HG03159 (cell line): ENCODE measurements at regions not wholly inside any gene's neighbourhood (a gene's known extent, or its start where the extent isn't known, plus 50 kb on each side); places are given as distances from the start of the nearest gene placed in this dataset.

Source experiments
- ATAC-seq: cut with Tn5 transposase; IDR thresholded peaks from one replicate; pipeline ENCODE4 v1.9.1; 2021; ENCODE audit warnings: mild to moderate bottlenecking, moderate library complexity; ENCODE audit not compliant: unreplicated experiment

DNA sequence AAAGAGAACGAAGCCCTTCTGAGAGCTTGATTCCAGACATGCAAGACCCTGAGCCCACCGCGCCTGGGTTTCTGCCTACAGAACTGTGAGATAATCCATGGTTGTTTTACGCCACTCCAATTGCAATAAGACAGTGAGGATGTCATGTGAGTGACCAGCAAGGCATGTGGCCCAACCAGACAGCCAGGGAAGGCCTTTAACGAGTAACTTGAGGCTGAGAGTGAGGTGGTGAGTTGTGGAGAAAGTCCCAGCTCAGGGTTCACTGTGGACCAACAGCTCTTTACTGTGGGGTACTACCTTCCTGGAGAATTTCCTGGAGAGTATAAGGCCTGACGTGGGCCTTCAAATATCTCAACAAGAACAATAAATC lies 153.9 kb downstream of the ETS2 start:
- no peak for ATAC-seq

DNA sequence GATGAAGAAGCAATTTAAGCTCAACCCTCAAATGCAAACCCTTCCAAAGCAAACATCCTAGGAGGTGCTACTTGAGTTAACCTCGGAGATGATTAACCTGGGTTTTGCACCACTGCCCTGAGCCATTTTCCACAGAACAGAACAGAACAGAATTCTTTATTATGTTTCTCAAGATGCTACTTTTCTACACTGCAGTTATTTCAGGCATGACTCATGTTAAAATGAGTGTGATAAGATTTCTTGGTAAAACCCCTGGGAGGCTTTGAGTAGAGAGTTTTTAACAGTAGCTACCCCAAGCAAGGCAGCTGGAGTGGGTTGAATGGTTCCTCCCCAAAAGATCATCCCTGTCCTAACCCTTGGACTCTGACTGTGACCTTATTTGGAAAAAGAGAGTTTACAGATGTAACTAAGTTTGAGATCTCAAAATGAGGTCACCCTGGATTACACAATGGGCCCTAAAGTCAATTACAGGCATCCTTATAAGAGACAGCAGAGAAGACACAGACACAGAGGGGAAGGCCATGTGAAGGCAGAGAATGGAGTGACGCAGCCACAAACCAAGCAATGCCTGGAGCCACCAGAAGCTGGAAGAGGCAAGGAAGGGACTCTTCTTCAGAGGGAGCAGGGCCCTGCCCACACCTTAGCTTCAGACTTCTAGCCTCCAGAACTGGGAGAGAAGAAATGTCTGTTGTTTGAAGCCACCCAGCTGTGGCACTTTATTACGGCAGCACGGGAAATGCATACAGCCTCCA lies 153.4 kb downstream of the ETS2 start:
- no peak for ATAC-seq

DNA sequence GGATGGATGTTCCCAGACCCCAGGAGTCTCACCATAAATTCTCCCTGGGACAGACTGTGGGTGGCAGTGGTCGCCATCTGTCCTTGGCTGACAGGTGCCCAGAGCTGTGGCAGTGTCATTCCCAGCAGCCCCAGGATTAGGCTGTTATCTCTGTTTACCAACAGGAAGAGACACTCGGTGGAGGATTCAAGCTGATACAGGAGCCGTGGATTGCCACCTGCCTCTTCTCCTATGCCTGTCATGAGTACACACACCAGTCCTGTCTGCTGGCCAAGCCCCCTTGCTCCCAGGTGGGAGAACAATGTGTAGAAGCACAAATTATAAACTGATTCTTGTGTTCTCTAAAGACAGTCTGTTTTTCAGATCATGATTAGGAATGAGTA lies 152.6 kb downstream of the ETS2 start:
- ATAC-seq = no peak

DNA sequence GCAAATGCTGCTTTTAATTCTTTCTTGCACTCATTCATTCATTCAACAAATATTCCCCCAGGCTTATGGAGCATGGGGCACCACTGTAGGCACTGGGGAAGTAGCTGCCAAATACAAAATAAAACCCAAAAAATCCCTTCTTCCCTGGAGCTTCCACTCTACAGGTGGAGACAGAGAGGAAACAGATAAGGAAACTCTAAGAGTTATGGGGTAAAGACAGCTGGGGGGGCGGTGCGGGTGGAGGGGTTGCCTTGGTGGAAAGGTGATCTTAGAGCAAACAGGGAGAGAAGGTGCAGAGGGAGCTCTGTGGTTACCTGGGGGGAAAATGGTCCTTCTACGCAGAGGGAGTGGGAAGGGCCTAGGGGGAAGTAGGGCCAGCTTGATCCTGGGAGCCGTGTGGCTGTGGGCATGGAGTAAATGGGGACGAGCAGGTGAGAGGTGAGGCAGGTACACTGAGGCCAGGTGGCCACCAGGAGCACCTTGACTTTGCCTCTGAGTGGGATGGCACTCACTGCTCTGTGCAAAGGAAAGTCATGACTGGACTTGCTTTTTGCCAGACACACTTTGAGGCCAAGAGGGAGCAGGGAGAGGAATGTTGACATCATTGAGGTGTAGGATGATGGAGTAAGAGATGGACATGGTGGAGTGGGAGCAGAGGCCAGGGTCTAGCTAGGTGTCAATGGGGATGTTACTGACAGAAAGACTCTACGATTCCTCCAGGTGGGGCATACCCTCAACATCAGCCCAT lies 152.0 kb downstream of the ETS2 start:
- ATAC-seq = no peak

DNA sequence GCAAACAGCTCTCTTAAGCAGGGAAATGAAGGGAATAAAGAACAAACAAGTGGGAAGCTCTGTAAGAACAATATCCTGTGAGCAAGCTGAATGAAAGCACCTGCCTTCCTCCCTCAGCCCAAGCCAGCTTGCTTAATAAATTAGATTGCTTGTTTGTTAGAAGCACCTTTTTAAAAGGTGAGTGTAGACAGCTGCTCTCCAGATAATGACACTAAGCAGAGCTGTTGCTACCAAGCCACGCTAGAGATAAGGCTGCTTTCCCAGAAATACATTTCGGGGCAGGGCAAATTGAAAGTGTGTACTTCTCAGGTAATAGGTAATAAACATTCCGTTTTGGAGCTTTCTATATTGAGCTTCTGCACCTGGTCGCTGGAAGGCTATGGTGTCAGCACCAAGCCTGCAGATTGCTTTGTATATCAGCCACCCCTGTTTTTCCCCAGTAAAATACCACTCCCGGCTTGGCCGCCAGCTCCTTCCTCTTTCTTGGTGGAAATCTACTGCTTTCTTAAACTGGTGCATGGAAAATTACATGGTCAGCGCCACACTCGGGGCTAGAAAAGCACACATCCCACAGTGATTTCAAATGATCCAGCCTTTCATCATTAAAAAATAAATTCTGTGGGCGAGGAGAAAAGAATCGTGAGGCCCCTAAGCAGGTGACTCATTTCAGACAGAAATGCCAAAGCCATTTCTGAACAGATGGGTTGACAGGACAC lies 151.3 kb downstream of the ETS2 start:
- no peak for ATAC-seq

DNA sequence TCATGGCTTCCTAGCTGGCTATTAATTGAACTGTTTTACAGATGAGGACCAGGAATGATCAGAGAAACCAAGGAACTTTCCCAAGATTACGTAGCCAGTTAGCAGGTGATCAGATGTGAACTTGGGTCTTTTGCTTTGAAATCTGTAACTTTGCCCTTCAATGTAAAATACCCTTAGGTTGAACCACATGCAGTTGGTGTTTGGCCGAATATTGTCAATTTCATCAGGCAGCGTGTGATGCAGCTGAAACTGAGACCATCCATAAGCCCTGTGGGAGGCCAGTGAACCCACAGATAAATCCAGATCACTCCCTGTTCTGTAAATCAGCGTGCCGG lies 150.8 kb downstream of the ETS2 start:
- no peak for ATAC-seq

DNA sequence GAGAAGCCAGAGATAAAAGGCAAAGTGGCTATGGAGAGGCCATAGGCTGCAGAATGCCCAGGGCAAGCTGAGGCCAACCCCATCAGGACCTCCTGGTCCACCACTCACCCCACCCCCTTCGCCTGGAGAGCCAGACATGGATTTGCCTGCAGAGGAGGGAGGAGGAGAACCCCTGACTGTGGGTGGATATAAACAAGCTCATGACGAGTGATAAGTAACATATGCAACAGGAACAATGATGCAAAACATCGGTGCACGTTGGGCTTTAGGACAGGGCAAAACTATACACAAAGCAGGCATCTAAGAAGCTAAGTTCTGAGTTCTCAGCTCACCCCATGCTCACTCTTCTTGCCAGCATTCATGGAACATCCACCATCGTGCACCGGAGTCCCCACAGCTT lies 150.3 kb downstream of the ETS2 start:
- ATAC-seq = no peak

DNA sequence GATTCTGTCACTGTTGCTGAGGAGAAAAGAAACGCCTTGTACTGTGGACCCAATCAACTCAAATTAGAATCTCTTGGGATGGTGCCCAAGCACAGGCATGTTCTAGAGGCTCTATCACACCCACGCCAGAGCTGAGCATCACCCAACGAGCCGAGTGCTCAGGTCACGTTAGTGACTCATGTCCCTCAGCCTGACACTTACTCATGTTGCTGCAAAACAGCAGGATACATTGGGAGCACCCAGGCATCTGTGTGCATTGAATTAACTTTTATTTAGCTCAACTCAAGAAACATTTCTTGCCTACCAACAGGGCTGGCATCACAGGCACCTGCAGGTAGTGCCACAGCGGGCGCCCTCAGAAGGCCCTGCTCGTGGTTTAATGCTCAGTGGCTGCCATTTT lies 149.8 kb downstream of the ETS2 start:
- no peak for ATAC-seq

DNA sequence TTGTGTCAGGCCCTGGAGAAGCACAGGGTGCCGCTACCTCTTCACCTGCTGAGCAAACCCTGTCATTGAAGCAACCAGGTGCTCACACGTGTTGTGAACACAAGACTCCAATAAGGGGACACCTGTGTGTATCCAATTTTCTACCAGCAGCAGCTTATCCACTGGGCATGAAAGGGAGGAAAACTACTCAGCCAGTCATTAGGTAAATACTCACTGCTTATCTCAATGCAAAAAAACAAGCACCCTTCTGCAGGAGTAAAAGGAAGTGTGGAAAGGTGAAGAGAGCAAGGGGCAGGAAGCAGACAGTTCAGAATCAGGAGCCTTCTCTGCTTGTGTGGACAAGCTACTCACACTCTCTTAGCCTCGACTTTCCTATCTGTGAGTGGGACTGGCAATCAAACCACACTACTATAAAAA lies 148.9 kb downstream of the ETS2 start:
- ATAC-seq = no peak

DNA sequence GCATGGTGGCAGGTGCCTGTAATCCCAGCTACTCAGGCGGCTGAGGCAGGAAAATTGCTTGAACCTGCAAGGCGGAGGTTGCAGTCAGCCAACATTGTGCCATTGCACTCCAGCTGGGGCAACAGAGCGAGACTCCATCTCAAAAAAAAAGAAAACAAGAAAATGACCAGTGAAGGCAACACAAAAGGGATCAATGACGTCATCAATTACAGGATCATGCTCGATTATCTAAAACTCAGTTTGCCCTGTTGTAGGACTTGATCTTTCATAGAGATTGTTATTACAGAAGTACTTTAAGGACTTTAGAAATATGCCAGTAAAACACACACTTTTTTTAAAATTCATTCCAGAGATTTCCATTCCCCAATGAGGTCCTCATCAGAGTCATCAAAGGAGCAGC lies 147.8 kb downstream of the ETS2 start:
- no peak for ATAC-seq

DNA sequence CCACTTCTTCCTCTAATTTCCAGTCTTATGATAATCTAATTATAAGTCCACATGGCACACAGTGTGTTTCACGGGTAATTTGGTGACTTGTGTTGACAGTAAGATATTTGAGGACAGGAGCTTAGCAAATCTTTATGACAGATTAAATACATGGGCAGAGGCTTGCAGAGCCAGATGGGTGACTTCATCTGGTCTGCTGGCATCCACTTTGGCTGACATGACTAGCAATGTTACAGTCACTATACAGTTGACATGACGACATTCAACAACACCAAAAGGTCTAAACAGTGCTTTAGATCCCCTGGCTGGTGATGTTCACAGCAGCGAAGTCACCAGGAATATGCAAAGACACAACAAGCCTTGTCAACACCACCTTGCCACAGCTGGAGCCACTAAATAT lies 147.2 kb downstream of the ETS2 start:
- ATAC-seq = no peak

DNA sequence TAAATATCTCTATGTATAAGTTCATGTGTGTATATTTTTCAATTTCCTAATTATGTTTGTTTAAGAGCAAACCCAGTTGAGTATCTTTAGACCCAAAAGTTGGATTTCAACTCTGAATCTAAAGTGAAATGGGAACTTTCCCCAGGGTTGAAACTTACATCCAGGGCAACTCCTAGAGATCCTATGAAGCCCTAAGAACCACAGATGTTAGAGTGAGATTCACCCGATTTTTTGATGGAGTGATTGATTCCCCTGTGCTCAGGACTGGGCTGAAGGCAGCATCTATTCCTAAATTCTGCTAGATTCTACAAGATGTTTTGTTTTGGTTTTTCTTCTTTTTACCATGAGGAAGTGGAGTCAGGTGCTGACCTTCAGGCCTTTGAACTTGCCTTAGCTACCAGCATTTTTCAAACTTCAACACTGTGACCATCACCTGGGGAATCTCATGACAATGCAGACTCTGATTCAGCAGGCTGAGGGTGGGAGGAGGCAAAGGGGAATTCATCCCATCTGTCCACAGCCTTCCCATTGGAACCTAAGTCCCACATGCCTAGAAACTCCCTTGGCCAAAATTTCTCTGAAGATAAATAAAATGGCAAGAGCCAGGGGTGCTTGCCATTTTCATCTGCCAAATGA lies 145.5 kb downstream of the ETS2 start:
- ATAC-seq = no peak

DNA sequence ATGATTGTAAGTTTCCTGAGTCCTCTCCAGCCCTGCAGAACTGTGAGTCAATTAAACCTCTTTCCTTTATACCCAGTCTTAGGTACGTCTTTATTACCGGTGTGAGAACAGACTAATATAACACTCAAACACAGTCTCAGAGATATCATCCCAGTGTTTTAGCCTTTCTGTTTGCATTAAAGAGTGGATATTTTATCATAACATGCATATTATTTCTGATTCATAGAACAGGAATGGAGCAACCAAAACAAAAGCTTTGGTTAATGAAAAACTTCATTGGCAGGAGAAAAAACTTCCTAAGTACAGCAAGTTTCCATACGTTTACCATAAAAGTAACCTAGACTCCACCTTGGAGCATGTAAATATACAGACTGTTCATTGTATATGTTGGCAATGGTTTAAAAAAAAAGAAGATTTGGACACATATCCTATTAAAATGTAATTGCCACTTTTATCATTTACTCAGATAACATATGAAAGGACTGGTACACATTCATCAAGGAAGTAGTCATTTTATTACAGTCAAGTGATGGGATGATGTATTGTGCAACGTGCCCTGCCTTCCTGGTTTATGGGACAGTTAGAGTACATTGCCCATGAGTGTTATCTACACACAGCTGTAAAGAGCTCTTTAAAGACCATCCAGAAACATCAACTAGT lies 144.8 kb downstream of the ETS2 start:
- no peak for ATAC-seq

DNA sequence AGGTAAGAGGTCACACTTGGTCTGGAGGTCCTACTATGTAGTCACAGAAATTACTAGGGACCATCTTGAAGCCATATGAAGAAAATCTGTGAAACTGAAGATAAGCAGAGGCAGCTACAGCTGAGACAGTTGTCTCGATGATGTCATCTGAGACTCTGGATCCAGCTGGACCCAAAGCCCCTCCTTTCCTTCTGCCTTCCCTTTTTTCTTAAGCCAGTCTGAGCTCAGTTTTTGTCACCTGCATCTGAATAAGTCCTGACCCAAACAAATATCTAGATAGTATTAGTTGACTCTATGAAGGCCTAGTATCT lies 143.3 kb downstream of the ETS2 start:
- ATAC-seq = no peak

DNA sequence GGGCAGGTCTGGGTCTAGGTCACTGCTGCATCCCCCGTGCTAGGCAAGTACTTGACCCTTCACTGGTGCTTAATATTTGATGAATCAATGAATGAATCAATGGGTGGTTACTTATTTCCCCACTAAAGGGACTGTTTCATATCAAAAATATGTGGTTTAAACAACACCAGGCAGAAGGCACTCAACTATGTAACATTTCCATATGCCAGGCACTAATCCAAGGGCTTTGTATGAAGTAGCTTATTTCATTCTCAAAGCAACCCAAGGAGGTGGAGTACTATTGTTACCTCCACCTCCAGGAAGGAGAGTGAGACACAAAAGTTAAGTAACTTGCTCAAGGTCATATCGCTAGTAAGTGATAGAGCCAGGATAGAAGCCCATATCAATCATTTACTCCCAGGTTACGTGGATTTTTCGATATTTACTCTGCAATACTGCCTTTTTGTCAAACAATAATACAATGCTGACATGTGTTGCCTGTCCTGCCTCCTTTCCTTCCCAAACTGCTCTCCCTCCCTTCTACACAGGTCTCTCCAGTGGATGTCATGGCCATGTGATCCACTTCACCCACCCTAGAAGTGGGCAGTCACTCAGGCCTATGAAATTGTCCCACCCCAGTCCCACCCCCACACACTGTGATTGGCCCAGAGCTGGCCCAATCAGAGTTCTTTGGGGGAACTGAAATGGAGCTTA lies 142.8 kb downstream of the ETS2 start:
- ATAC-seq = no peak

DNA sequence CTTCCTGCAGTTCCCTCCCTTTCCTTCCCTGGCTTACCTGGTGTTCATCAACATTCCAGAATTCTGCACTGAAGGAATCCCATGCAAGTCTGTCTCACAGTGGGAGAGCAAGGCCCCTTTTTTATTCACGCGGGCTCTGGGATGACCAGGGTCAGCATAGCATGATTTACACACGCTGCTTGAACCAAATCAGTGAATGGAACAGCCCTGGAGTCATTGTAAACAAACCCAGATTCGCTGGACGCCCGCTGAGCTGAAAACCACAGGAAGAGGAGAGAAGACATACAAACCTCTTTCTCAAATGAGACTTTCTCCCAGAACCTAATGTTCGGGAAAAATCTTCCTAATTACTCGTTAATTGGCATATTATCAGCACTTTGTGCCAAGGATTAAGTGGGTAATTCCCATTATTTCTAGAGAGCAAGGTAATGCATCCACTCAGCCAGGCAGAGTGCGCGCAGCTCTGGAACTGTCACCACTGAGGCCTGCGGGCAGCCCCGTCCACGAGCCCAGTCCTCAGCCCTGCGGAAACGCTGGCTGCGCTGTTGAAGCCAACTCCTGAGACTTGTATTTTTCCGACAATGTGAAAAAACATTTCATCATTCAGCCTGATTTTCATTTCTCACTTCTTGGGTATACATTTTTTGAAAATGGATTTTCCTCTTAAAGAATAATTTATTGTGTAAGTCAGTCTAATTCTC lies 140.0 kb downstream of the ETS2 start:
- no peak for ATAC-seq

DNA sequence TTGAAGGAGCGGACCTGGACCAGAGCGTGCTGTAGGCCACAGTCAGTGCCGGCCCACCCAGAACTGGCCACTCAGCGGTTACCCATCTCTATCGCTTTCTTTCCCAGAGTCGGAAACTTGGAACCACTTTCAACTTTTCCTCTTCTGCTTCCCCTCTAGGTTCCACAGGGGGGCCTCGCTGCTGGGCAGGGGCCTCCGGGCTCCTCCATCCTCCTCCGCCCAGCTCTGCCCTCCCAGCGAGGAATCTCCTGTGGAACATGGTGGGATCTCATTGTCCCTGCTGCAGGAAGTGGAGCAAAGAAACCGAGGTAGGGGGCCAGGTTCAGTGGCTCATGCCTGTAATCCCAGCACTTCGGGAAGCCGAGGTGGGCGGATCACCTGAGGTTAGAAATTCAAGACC lies 139.2 kb downstream of the ETS2 start:
- ATAC-seq = no peak

DNA sequence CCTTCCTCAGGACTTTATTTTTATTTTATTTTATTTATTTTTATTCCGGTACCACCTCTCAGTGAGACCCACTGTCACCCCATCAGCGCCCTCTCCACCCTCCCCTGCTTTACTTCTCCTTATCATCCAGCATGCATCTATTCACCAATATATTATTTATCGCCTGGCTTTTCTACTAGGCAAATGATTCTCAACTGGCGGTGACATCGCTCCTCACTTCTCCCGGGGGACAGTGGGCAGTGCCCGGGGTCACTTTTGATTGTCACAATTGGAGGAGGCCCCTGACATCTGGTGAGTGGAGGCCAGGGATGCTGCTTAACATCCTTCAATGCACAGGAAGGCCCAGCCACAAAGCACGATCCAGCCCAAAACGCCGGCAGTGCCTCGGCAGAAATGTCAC lies 138.7 kb downstream of the ETS2 start:
- ATAC-seq = no peak

DNA sequence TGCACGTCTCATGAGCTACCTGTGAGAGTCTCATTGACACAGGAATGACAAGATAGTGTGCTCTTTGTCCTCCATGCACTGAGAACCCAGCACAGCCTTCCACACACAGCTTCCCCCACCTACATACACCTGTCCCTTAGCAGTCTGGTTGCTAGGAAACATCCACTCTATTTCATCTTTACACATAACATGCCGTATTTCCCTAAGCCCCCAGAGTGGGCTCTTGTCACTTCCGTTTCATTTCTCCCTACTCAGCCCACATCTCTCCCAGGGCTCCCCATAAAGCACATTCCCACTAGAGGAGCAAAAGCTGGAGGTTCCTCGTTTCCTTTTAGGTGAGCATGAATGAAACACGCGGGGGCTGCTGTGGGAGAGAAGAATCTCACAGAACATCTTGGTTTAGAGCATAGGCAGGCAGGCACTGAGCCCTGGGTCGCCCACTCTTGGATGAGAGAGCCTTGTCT lies 137.1 kb downstream of the ETS2 start:
- no peak for ATAC-seq

DNA sequence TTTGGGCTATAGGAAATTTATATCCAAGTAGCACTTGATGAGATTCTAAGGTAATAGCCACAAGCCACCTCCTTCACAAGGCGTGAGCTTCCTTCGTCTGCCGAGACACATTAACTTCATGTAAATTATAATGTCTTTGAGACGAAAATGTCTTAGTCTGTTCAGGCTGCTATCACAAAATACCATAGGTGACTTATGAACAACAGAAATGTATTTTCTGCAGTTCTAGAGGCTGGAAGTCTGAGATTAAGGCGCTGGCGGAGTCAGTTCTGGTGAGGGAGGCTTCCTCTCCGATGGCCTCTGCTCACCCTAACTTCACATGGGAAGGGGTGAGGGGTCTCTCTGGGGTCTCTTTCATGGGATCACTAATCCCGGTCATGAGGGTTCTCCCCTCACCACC lies 133.0 kb downstream of the ETS2 start:
- ATAC-seq = no peak
